Medulla oblongata (tissue), 1 donor: ENCODE measurements at regions not wholly inside any gene's neighbourhood (a gene's known extent, or its start where the extent isn't known, plus 50 kb on each side); places are given as distances from the start of the nearest gene placed in this dataset.

Experiments
- DNase-seq: peaks from one replicate; pipeline ENCODE4 v3.0.0-alpha.2; 2015; ENCODE audit errors: extremely low spot score

- no peak for DNase-seq
Observed at GRCh38 chr6:159118924-159119323, 50.3 kb upstream of the FNDC1 start.

GRCh38 chr6:159117563-159117962 is 51.6 kb upstream of the FNDC1 start:
- DNase-seq, result peak; percentile 55

DNA sequence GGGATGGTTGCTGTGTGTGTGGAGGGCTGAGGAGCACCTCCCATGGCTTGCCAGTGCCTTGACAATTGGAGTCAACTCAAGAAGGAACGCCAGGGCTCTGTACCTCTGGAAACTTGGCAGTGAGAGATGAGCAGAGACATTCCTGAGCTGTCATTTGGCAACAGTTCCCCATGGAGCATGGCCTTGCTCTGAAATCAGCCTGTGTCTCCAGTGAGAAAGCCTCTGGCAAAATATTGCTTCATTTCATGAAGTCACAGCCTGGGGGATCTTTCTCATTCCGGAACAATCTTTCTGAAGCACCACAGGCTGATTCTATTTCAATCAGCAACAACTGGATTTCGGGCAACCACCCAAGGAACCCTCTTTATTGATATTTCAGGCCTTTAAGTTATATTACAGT is 52.2 kb upstream of the FNDC1 start:
- DNase-seq, result peak; percentile 51

DNA sequence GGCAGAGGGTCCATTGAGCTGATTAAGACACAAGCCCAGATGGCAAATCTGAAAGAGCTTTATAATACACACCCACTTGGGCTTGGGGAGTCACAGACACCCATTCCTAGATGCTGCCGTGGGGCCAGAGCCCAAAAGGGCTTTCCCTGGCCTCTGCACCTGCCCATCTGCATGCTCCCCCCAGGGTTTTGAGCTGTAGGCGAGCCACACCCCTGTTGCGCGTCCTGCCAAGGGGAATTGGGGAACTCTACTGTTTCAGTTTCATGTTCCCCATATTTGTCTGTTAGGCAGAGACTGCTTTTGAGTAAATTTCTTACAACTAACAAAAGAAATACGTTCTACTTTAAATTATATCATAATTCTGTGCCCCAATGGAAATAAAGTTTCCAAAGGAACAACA is 52.9 kb upstream of the FNDC1 start:
- DNase-seq, result peak; percentile 70

DNA sequence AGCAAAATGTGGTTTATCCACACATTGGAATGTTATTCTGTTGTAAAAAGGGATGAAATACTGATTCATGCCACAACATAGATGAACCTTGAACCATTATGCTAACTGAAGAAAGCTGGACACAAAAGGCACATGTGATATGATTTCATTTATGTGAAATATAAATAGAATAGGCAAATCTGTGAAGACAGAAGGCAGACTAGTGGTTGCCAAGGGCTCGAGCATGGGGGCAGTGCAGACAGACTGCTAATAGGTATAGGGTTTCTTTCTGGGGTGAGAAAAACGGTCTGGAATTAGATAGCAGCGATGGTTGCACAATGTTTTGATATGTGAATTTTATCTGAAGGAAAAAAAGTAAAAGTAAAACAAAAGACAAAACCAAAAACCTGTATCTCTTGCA is 54.6 kb upstream of the FNDC1 start:
- no peak for DNase-seq

GRCh38 chr6:159113223-159113622 is 56.0 kb upstream of the FNDC1 start:
- no peak for DNase-seq

GRCh38 chr6:159112714-159113113 is 56.5 kb upstream of the FNDC1 start:
- no peak for DNase-seq

DNA sequence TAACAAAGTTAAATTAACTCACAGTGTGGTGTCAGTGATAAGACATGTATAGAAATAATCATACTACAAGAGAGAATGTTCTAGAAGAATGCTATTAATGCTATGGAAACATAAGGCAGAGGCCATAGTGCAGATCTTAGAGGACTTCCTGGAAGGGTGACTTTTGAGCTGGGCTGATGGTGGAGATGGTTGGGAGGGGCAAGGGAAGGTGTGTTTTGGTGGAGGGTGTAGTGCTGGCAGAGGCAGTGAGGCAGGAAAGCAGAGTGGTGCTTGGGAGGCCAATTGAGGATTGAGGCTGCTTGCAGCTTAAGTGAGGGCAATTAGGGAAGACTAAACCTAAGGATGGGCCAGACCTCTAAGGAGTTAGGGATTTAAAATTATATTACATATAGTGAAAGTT is 58.5 kb upstream of the FNDC1 start:
- no peak for DNase-seq

- DNase-seq, result no peak
Observed at GRCh38 chr6:159110013-159110412, 59.2 kb upstream of the FNDC1 start.

GRCh38 chr6:159109391-159109790 is 59.8 kb upstream of the FNDC1 start:
- no peak for DNase-seq

DNA sequence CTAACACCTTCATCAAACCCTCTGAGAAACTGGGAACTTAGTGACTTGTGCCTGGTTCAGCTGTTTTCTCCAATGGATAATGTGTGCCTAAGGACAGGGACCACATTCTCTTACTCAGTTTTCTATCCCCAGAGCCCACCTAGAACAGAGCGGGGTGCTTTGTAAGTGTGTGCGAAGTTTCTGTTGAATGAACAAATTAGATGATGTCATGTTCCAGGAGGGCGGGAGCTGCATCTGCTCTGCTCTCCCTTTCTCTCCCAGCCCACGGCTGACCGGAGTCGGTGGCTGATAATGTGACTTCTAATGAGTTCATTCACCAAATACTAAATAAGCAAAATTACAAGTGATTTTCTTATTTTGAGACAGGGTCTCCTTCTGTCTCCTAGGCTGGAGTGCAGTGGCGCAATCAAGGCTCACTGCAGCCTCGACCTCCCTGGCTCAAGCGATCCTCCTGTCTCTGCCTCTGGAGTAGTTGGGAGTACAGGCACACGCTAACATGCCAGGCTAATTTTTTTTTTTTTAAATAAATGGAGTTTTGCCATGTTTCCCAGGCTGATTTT is 60.7 kb upstream of the FNDC1 start:
- peak; percentile 33 for DNase-seq

GRCh38 chr6:159107451-159108260 is 61.5 kb upstream of the FNDC1 start:
- DNase-seq, result no peak

GRCh38 chr6:159106627-159107241 is 61.9 kb upstream of the TAGAP start:
- DNase-seq, result peak; percentile 93

DNA sequence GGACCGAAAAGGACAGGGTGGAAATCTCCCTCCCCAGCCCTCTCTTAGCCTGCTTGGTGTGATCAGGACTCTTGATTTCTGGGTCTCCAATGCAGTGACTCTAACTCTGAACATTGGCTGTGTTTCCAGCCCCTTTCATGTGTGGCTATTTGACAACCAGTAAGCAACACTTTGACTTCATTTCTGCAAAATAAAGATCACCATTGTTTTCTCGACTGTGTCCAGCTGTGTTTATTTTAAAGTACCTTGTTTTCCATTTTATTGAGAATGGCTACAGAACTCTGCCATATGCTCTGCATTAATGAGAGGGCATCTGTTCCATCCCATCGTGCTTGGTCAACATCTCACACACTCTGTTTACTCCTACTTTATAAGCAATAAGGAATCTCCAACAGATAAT is 60.9 kb upstream of the TAGAP start:
- DNase-seq, result peak; percentile 44

GRCh38 chr6:159104931-159105330 is 60.1 kb upstream of the TAGAP start:
- DNase-seq, result no peak

DNA sequence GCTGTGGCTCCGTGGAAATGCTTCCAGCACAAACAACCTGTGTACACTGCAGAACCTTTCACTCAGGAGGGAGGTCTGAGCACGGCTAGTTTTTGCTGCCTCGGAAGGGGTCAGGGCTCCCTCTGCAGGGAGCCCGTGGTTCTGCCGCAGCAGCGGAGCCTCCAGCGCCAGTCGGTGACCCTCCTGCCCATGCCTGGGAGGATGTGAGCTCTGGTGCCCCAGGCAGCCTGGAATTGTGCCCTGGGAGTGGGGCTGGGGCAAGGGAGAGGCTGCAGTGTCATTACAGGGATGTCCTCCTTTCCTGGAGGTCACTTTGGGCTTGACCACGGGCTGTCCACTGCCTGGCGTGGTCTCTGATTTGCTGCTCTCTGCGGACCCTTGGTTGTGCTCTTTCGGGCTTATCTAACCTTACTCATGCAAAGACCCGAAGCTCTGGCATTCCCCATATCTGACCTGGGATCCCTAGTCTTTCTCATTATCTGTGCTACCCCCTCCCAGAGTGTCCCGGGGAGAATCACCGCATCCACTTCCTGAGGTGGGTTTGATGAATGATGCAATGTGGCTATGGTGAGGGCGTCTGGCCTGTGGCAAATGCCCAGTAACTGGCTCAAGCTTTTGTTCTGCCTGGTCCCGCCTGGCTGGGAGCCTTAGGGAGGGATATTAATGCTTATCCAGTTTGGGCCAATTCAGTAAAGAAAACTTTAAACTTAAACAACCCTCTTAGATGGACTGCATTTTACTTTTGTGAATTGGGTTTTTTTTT is 59.6 kb upstream of the TAGAP start:
- DNase-seq, result peak; percentile 77

- no peak for DNase-seq
Observed at GRCh38 chr6:159103396-159104162, 58.8 kb upstream of the TAGAP start.

- DNase-seq, result no peak
Observed at GRCh38 chr6:159102373-159103160, 57.8 kb upstream of the TAGAP start.

GRCh38 chr6:159101656-159102055 is 56.9 kb upstream of the TAGAP start:
- DNase-seq, result no peak

DNA sequence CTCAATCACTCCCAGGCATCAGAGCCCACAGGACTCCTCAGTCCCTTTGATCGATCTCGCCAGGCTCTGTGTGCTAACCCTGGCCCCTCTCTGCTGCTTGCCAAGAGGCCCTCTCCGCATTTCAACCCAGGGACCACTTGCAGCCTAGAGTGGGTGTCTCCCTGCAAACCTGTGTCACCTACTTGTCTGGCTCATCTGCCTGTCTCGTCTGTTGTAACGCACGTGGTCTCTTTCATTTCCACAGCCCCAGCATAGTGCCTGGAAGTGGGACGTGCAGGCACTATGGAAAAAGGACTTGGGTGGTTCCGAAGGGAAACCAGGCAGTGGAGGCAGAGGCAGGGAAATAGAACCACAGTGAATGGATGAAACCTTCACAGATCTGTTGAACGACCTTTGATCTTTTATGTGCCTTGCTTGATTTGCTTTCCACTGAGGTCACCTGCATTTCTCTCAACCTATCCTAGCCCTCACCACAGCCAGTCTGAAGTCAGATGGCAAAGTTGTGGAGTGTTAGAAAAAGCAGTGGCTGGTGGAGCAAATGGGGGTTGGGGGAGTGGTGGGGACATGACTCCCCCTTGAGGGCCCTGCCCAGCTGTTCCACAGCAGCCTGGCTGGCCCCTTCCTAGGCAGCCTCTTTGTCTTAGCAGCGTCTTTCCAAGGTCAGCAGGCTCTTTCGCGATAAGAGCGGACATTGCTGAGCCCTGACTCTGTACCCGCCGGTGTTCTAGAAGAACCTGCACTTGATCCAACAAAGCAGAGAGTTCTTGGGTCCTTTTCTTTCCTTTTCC is 55.8 kb upstream of the TAGAP start:
- no peak for DNase-seq
